GM18499 (cell line): ENCODE measurements at regions not wholly inside any gene's neighbourhood (a gene's known extent, or its start where the extent isn't known, plus 50 kb on each side); places are given as distances from the start of the nearest gene placed in this dataset.
"Not testable (repeated sequence)": the region's sequence is repeated elsewhere in the genome, so short reads cannot be mapped to it uniquely, and the experiment has no call there.

Source experiments
- ATAC-seq: cut with Tn5 transposase; IDR thresholded peaks from one replicate; pipeline ENCODE4 v1.9.1; 2021; ENCODE audit warnings: moderate number of reproducible peaks; ENCODE audit not compliant: insufficient read depth, unreplicated experiment

GRCh38 chr9:28984016-28984415, 1410.7 kb upstream of the C9orf72 start:
- ATAC-seq, result no peak

DNA sequence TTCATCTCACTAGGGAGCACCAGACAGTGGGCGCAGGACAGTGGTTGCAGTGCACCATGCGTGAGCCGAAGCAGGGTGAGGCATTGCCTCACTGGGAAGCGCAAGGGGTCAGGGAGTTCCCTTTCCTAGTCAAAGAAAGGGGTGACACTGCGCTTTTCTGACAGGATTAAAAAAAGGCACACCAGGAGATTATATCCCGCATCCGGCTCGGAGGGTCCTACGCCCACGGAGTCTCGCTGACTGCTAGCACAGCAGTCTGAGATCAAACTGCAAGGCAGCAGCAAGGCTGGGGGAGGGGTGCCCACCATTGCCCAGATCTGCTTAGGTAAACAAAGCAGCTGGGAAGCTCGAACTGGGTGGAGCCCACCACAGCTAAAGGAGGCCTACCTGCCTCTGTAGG, 1416.7 kb upstream of the C9orf72 start:
- not testable (repeated sequence) for ATAC-seq

- no peak for ATAC-seq
Measured at GRCh38 chr9:28999057-28999456, 1425.8 kb upstream of the C9orf72 start.

DNA sequence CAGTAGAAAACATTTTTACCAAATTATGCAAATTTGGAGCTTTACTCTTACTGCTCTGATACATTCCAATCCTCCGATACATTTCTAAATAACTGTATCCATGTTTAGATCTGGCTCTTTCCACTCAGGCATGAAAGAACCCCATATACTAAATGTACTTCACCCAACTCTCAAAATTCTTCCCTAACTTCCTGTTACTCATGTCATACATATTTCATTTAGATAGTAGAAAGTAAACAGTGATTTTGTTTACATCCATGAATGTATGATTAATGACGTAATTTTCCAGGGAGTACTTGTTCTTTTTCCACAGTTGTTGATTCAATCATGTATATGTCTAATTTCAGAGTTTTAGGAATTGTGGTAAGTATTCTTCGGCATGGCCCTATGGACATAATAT, 1426.5 kb upstream of the C9orf72 start:
- no peak for ATAC-seq

- no peak for ATAC-seq
Measured at GRCh38 chr9:29001006-29001405, 1427.7 kb upstream of the C9orf72 start.

- ATAC-seq, result no peak
Measured at GRCh38 chr9:29004988-29005387, 1431.7 kb upstream of the C9orf72 start.

- ATAC-seq, result no peak
Measured at GRCh38 chr9:29006628-29007027, 1433.3 kb upstream of the C9orf72 start.

- ATAC-seq, result no peak
Measured at GRCh38 chr9:29012911-29013310, 1439.6 kb upstream of the C9orf72 start.

GRCh38 chr9:29021632-29022031, 1448.4 kb upstream of the C9orf72 start:
- ATAC-seq, result no peak

DNA sequence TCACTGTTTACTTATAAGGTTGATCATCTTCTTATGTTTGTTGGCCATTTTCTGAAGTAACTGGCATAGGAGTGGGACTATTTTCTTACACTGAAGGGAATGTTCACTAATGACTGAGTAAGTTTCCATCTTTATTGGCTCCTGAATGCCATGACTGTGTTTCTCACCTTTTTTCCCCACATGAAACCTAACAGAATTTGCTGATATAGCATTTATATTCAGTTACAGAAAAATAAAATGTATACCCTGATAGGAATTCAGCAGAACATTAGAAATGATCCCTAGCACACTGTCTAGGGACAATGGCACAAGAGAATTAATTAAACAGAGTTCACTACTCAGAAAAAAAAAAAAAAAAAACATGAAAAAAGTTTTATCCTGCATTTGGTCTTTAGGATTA, 1465.1 kb upstream of the C9orf72 start:
- ATAC-seq, result no peak

GRCh38 chr9:29039258-29039657, 1466.0 kb upstream of the C9orf72 start:
- no peak for ATAC-seq

DNA sequence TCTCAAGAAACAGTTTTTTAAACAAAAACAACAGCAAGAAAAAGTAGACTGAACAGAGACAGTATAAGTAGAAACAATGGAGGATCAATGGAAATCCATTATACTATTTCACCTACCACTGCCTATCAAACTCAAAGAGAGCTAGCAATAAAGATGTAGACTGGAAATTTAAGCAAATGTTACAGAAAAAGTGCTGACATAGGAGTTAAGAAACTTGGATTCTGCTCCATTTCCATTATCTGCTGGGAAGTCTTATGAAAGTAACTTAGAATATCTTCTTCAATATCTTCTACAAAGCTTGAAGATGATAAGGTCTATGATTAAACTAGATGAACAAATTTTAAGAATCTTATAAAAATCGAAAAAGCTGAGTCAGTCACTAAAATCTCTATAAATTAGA, 1469.8 kb upstream of the C9orf72 start:
- ATAC-seq, result no peak

- ATAC-seq, result no peak
Measured at GRCh38 chr9:29044959-29045358, 1471.7 kb upstream of the C9orf72 start.

DNA sequence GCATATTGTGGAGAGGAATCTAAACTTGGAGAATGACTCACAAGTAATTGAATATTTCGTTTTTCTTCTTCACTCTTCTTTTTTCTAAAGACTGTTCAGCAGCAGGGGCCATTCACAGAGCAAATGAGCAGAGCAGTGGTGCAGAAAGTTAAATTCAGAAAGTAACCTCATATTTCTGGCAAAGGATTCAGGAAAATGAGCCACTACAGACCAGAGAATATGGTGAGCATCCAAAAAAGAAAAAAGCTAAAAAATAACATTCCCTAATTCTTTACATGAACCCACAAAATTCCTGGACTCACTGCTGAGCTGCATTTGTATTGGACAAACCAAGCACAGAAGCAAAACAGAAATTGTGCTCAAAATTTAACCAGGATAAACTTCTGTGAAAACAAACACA, 1486.8 kb upstream of the C9orf72 start:
- ATAC-seq, result no peak

DNA sequence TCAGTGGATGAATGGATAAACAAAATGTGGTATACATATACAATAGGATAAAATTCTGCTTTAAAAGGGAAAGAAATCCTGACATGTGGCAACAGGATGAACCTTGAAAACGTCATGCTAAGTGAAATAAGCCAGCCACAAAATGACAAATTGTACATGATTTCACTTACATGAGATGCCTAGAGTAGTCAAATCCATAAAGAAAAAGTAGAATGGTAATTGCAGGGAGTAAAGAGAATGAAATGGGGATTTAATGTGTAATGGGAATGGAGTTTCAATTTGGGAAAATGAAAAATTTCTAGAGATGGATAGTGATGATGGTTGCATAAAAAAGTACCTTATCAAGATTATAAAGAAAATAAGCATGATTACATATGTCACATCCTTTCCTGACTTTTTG, 1489.2 kb upstream of the C9orf72 start:
- no peak for ATAC-seq

- ATAC-seq, result no peak
Measured at GRCh38 chr9:29063031-29063430, 1489.8 kb upstream of the C9orf72 start.

- no peak for ATAC-seq
Measured at GRCh38 chr9:29066141-29066640, 1492.9 kb upstream of the C9orf72 start.

DNA sequence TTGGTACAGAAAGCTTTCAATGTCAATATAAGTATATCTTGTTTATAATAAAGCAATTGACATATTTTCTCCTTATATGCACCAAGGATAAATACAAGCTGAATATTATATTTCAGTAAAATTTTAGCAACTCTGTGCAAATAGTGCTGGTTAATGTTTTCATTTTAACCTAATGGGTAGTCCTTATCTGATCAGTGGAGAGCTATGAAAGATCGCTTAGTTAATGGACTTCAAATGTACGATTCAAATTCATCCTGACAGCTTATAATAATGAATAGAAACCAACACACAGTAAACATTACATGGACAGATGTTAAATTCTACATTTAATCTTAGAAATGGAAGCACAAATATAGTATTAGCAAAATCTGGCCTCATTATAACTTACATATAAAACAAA, 1495.2 kb upstream of the C9orf72 start:
- no peak for ATAC-seq

DNA sequence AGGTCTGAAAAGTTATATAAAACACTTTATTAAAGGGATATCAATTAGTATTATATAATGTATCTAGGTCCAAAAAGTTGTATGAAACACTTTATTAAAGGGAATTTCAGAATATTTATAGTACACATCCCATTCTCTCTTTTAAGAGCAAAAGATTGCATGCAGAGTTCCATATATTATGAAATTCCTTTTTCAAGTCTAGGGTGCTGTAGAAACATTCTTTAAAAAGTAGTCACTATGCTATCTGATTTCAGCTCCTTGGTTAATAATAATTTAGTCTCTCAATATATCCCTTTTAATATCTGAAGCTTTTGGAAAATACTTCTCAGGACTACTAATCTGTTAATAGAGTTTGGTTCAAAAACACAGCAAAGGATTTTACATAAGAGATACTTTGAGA, 1496.1 kb upstream of the C9orf72 start:
- no peak for ATAC-seq

DNA sequence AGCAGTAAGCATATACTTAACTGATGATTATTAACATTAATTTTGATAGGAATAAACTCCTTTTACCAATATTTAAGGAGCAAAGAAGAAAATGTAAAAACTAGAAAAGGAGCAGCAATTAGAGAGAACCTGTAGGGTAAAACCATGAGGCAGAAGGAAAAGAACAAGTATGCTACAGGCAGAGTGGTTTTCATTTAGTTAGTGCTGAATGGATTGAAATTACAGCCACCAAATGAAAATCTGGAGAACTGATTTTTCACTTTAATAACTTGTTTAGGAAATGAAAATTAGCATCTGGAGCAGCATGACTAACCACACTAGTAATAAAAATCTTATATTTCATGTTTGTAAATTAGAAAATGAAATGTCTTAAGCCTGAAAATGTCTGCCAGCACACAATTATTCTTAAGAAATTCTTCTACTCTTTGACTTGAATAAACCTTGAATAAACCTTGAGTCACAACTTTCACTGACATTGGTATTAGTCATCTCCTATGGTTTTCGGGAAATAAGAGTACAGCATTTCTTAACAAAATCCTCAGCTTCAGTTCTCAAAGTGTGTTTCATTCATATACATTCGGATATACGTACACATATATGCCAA, 1504.9 kb upstream of the C9orf72 start:
- no peak for ATAC-seq

- ATAC-seq, result no peak
Measured at GRCh38 chr9:29100762-29101161, 1527.5 kb upstream of the C9orf72 start.

DNA sequence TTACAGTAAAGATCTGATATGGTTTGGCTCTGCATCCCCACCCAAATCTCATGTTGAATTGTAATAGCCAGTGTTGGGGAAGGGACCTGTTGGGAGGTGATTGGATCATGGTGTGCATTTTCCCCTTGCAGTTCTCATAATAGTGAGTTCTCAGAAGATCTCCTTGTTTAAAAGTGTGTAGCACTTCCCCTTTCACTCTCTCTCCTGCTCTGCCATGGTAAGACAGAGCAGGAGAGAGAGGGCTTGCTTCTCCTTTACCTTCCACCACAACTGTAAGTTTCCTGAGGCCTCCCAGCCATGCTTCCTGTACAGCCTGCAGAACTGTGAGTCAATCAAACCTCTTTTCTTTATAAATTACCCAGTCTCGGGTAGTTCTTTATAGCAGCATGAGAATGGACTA, 1530.9 kb upstream of the C9orf72 start:
- not testable (repeated sequence) for ATAC-seq

DNA sequence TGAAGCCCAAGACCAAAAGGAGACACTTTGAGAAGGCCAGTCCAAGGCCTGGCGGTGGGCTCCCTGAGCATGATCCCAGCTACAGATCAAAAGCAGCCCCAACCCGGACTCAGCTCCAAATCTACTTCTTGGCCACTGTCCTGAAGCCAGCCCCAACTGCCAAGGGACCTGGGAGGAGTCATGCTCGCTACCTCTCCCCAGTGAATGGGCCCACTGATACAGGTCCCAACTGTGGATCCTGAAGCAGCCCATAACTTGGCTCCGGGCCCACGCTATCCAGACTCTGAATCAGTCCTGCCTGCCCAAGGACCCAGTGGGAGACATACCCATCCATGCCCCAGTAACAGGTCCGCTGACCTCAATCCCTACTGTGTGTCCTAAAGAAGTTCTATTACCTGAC, 1545.3 kb upstream of the C9orf72 start:
- ATAC-seq, result no peak
